Suprapubic skin (tissue), 3 donors: ENCODE measurements at regions not wholly inside any gene's neighbourhood (a gene's known extent, or its start where the extent isn't known, plus 50 kb on each side); places are given as distances from the start of the nearest gene placed in this dataset.

ENCODE experiments used
- POLR2AphosphoS5 ChIP-seq, 3 donors: sonication (generic); formaldehyde crosslinking; IDR thresholded peaks; one replicate each; pipeline ENCODE4 v1.6.1; 2017; ENCODE audit warnings: antibody characterized with exemption in 3 of 3
- TF ChIP-seq, protein P1 (sequence below), 2 donors: fragments of 200-600 bp in 1 of 2; fragments of 450-650 bp in 1 of 2; sonication (generic) in 1 of 2; IDR thresholded peaks; one replicate each; pipeline ENCODE4 v1.5.1; 2016 to 2019; ENCODE audit warnings: antibody characterized with exemption in 2 of 2, mild to moderate bottlenecking in 1 of 2, moderate library complexity in 1 of 2

DNA sequence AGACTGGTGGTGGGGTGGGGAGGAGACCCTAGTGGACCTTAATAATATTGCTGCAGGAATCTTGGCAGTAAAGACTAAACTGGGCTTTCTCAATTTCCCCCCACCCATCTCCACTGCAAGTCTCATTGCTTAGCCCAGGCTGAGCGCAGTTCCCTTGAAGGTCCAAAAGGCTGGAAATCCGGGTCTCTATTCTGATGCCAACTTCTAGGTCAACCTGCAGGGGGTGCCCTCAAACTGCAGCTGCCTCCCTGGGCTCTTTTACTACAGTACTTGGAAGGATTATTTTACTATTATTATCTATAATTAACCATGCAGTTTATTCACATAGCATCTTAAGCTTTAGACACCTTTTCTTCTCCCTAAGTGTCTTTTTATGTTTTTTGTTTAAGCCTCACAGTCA, 85.4 kb upstream of the WARS2 start:
- TF ChIP-seq, protein P1, sequence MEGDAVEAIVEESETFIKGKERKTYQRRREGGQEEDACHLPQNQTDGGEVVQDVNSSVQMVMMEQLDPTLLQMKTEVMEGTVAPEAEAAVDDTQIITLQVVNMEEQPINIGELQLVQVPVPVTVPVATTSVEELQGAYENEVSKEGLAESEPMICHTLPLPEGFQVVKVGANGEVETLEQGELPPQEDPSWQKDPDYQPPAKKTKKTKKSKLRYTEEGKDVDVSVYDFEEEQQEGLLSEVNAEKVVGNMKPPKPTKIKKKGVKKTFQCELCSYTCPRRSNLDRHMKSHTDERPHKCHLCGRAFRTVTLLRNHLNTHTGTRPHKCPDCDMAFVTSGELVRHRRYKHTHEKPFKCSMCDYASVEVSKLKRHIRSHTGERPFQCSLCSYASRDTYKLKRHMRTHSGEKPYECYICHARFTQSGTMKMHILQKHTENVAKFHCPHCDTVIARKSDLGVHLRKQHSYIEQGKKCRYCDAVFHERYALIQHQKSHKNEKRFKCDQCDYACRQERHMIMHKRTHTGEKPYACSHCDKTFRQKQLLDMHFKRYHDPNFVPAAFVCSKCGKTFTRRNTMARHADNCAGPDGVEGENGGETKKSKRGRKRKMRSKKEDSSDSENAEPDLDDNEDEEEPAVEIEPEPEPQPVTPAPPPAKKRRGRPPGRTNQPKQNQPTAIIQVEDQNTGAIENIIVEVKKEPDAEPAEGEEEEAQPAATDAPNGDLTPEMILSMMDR (IDR thresholded peaks at IDR 0.05): no peak
- TF ChIP-seq POLR2AphosphoS5 (IDR thresholded peaks at IDR 0.05): no peak
